HepG2 (cell line): ENCODE measurements at regions not wholly inside any gene's neighbourhood (a gene's known extent, or its start where the extent isn't known, plus 50 kb on each side); places are given as distances from the start of the nearest gene placed in this dataset.
A peak's percentile ranks its signal among the peaks of the same experiment; 100 is the strongest.

Experiments used
- ATAD3A ChIP-seq: sonication (generic); formaldehyde crosslinking; IDR thresholded peaks from 2 replicates; pipeline ENCODE4 v1.4.0; 2020; ENCODE audit warnings: missing genetic modification reagents
- CBX5 ChIP-seq: sonication (generic); formaldehyde crosslinking; IDR thresholded peaks from 2 replicates; pipeline ENCODE4 v1.4.0; 2020; ENCODE audit warnings: missing genetic modification reagents, borderline replicate concordance
- CHCHD3 ChIP-seq: sonication (generic); formaldehyde crosslinking; IDR thresholded peaks from 2 replicates; pipeline ENCODE4 v1.8.0; 2022; ENCODE audit warnings: mild to moderate bottlenecking, missing genetic modification reagents, moderate library complexity
- EEA1 ChIP-seq: sonication (generic); formaldehyde crosslinking; IDR thresholded peaks from 2 replicates; pipeline ENCODE4 v1.5.1; 2020; ENCODE audit warnings: mild to moderate bottlenecking, missing genetic modification reagents, borderline replicate concordance
- MAFK ChIP-seq, 2 experiments: IDR thresholded peaks in 1 of 2; conservative IDR thresholded peaks in 1 of 2; 2 replicates each; pipeline ENCODE4 v1.6.1; 2011; ENCODE audit warnings: improper control_type of control experiment in 2 of 2, low read length in 2 of 2
- MTF1 ChIP-seq: sonication (generic); formaldehyde crosslinking; IDR thresholded peaks from 2 replicates; pipeline ENCODE4 v1.5.0; 2020; ENCODE audit warnings: missing genetic modification reagents
- NCOA2 ChIP-seq: sonication (generic); formaldehyde crosslinking; IDR thresholded peaks from 2 replicates; pipeline ENCODE4 v1.8.0; 2022; ENCODE audit warnings: inconsistent platforms
- NCOA5 ChIP-seq: sonication (generic); formaldehyde crosslinking; IDR thresholded peaks from 2 replicates; pipeline ENCODE4 v1.4.0; 2020; ENCODE audit warnings: missing genetic modification reagents
- NR1H2 ChIP-seq: sonication (generic); formaldehyde crosslinking; IDR thresholded peaks from 2 replicates; pipeline ENCODE4 v1.8.1; 2022; ENCODE audit warnings: low read depth, missing genetic modification reagents, borderline replicate concordance
- RAD51 ChIP-seq: fragments of 450-650 bp; IDR thresholded peaks from 2 replicates; pipeline ENCODE4 v1.6.1; 2016; ENCODE audit warnings: borderline replicate concordance
- RFX5 ChIP-seq: IDR thresholded peaks from 2 replicates; pipeline ENCODE4 v1.6.1; 2011; ENCODE audit warnings: low read depth, low read length, improper control_type of control experiment
- RXRA ChIP-seq: sonication (generic); formaldehyde crosslinking; IDR thresholded peaks from 2 replicates; pipeline ENCODE4 v1.5.1; 2020; ENCODE audit warnings: missing genetic modification reagents
- SMAD3 ChIP-seq: sonication (generic); formaldehyde crosslinking; IDR thresholded peaks from 2 replicates; pipeline ENCODE4 v1.4.0; 2020; ENCODE audit warnings: missing genetic modification reagents
- ZBTB21 ChIP-seq: sonication (generic); formaldehyde crosslinking; IDR thresholded peaks from 2 replicates; pipeline ENCODE4 v1.4.0; 2020; ENCODE audit warnings: missing genetic modification reagents
- ZBTB42 ChIP-seq: sonication (generic); formaldehyde crosslinking; IDR thresholded peaks from 2 replicates; pipeline ENCODE4 v1.5.0; 2020; ENCODE audit warnings: mild to moderate bottlenecking, missing genetic modification reagents
- ZNF225 ChIP-seq: sonication (generic); formaldehyde crosslinking; IDR thresholded peaks from 2 replicates; pipeline ENCODE4 v1.4.0; 2020; ENCODE audit warnings: mild to moderate bottlenecking, missing genetic modification reagents
- ZNF296 ChIP-seq: sonication (generic); formaldehyde crosslinking; conservative IDR thresholded peaks from 2 replicates; pipeline ENCODE4 v1.5.0; 2020; ENCODE audit warnings: mild to moderate bottlenecking, missing genetic modification reagents
- TF ChIP-seq, protein P1 (sequence below): IDR thresholded peaks from 2 replicates; pipeline ENCODE4 v1.6.1; 2016; ENCODE audit warnings: missing biosample characterization, missing genetic modification reagents, low read depth
- TF ChIP-seq, protein P2 (sequence below): sonication (generic); formaldehyde crosslinking; IDR thresholded peaks from 2 replicates; pipeline ENCODE4 v1.4.0; 2020; ENCODE audit warnings: mild to moderate bottlenecking, missing genetic modification reagents
- TF ChIP-seq, protein P3 (sequence below): sonication (generic); formaldehyde crosslinking; IDR thresholded peaks from 2 replicates; pipeline ENCODE4 v1.9.0; 2021; ENCODE audit warnings: mild to moderate bottlenecking, missing genetic modification reagents
- TF ChIP-seq, protein P4 (sequence below): sonication (generic); formaldehyde crosslinking; conservative IDR thresholded peaks from 2 replicates; pipeline ENCODE4 v1.5.0; 2020; ENCODE audit warnings: missing genetic modification reagents

DNA sequence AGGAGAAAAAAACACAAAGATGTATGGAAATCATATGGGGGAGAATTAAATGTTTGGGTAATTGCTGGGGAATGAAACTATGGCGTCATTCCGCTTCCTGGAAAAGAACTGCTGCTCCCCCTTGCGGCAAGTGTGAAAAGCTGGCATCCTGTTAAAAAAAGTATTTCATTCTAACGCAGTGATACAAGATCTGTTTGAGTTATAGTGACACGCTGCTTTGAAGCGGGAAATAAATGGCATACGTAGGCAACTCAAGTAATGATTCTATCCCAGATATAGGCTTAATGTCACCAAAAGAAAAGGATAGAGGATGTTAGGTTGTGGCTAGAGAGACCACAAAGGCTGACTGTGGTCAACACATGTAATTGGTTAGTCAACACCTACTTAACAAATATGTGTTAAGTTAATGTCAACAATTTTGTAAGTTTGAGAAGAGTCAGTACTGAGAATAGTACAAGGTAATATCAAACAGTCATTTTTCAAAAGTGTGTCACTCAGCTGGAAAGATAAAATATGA is 70.2 kb upstream of the ALDH1A1 start (continued):
- TF ChIP-seq NR1H2 (CRISPR knock-in tag) (no peak), ZBTB42 (no peak), RXRA (CRISPR knock-in tag) (no peak), RAD51 (no peak), ZBTB21 (CRISPR knock-in tag) (peak; percentile 82), CBX5 (CRISPR knock-in tag) (no peak), SMAD3 (CRISPR knock-in tag) (no peak), ATAD3A (CRISPR knock-in tag) (no peak), RFX5 (no peak), NCOA2 (peak; percentile 17; the same call in 1 of the 2 replicates), EEA1 (no peak), ZNF296 (CRISPR knock-in tag) (no peak), CHCHD3 (CRISPR knock-in tag) (no peak), MTF1 (CRISPR knock-in tag) (no peak), MAFK (conservative IDR thresholded peaks at IDR 0.05 in 1 of 2, IDR thresholded peaks at IDR 0.05 in 1 of 2; ENCODE audit: low read length in 2 of 2) (no peak), ZNF225 (no peak), NCOA5 (CRISPR knock-in tag) (no peak)
- TF ChIP-seq, protein P1, sequence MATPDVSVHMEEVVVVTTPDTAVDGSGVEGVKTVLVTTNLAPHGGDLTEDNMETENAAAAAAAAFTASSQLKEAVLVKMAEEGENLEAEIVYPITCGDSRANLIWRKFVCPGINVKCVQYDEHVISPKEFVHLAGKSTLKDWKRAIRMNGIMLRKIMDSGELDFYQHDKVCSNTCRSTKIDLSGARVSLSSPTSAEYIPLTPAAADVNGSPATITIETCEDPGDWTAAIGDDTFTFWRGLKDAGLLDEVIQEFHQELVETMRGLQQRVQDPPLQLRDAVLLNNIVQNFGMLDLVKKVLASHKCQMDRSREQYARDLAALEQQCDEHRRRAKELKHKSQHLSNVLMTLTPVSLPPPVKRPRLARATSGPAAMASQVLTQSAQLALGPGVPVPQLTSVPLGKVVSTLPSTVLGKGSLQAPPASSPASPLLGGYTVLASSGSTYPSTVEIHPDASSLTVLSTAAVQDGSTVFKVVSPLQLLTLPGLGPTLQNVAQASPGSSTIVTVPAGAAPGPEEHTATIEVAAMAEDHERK: no peak
- TF ChIP-seq, protein P2, sequence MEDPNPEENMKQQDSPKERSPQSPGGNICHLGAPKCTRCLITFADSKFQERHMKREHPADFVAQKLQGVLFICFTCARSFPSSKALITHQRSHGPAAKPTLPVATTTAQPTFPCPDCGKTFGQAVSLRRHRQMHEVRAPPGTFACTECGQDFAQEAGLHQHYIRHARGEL: no peak
- TF ChIP-seq, protein P3, sequence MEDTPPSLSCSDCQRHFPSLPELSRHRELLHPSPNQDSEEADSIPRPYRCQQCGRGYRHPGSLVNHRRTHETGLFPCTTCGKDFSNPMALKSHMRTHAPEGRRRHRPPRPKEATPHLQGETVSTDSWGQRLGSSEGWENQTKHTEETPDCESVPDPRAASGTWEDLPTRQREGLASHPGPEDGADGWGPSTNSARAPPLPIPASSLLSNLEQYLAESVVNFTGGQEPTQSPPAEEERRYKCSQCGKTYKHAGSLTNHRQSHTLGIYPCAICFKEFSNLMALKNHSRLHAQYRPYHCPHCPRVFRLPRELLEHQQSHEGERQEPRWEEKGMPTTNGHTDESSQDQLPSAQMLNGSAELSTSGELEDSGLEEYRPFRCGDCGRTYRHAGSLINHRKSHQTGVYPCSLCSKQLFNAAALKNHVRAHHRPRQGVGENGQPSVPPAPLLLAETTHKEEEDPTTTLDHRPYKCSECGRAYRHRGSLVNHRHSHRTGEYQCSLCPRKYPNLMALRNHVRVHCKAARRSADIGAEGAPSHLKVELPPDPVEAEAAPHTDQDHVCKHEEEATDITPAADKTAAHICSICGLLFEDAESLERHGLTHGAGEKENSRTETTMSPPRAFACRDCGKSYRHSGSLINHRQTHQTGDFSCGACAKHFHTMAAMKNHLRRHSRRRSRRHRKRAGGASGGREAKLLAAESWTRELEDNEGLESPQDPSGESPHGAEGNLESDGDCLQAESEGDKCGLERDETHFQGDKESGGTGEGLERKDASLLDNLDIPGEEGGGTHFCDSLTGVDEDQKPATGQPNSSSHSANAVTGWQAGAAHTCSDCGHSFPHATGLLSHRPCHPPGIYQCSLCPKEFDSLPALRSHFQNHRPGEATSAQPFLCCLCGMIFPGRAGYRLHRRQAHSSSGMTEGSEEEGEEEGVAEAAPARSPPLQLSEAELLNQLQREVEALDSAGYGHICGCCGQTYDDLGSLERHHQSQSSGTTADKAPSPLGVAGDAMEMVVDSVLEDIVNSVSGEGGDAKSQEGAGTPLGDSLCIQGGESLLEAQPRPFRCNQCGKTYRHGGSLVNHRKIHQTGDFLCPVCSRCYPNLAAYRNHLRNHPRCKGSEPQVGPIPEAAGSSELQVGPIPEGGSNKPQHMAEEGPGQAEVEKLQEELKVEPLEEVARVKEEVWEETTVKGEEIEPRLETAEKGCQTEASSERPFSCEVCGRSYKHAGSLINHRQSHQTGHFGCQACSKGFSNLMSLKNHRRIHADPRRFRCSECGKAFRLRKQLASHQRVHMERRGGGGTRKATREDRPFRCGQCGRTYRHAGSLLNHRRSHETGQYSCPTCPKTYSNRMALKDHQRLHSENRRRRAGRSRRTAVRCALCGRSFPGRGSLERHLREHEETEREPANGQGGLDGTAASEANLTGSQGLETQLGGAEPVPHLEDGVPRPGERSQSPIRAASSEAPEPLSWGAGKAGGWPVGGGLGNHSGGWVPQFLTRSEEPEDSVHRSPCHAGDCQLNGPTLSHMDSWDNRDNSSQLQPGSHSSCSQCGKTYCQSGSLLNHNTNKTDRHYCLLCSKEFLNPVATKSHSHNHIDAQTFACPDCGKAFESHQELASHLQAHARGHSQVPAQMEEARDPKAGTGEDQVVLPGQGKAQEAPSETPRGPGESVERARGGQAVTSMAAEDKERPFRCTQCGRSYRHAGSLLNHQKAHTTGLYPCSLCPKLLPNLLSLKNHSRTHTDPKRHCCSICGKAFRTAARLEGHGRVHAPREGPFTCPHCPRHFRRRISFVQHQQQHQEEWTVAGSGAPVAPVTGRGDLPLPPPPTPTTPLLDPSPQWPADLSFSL (CRISPR knock-in tag): no peak
- TF ChIP-seq, protein P4, sequence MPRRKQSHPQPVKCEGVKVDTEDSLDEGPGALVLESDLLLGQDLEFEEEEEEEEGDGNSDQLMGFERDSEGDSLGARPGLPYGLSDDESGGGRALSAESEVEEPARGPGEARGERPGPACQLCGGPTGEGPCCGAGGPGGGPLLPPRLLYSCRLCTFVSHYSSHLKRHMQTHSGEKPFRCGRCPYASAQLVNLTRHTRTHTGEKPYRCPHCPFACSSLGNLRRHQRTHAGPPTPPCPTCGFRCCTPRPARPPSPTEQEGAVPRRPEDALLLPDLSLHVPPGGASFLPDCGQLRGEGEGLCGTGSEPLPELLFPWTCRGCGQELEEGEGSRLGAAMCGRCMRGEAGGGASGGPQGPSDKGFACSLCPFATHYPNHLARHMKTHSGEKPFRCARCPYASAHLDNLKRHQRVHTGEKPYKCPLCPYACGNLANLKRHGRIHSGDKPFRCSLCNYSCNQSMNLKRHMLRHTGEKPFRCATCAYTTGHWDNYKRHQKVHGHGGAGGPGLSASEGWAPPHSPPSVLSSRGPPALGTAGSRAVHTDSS (CRISPR knock-in tag): no peak
